Right ventricle myocardium inferior (tissue), 1 donor: ENCODE measurements at regions not wholly inside any gene's neighbourhood (a gene's known extent, or its start where the extent isn't known, plus 50 kb on each side); places are given as distances from the start of the nearest gene placed in this dataset.

Experiments used
- ATAC-seq: fragments of 200-7000 bp; cut with Tn5 transposase; one replicate; pipeline ENCODE4 v1.9.1; 2020; ENCODE audit warnings: mild to moderate bottlenecking, moderate library complexity
- DNase-seq: peaks from one replicate; pipeline ENCODE4 v3.0.0; 2021; ENCODE audit errors: missing footprints
- intact Hi-C: fragments of 100-400 bp; cut with DNase I; formaldehyde crosslinking; loops from one replicate; pipeline ENCODE4 v1.11.0; 2022
- donor health status: DM: no; HTN: yes; CAD: no; lungs with severe emphysema.

DNA sequence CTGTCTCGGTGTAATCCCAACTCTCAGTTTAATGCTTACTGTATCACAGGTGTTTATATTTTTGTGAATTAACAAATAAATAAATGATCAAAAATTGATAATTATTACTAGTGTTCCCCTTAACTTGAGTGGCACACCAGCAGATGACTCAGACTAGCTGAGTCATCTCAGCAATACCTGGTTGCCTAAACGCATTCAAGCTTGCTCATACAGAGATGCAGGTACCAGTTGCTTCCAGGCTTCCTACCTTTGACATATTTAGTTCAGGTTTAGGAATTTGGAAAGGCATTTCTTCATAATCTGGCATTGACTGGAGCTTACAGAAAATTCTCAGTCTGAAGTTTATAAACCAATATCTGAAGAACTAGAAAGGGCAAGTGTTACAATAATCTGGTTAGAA lies 78.9 kb upstream of the LMO4 start:
- intact Hi-C loops: no loop called here
- DNase-seq: no peak
- no peak for ATAC-seq

DNA sequence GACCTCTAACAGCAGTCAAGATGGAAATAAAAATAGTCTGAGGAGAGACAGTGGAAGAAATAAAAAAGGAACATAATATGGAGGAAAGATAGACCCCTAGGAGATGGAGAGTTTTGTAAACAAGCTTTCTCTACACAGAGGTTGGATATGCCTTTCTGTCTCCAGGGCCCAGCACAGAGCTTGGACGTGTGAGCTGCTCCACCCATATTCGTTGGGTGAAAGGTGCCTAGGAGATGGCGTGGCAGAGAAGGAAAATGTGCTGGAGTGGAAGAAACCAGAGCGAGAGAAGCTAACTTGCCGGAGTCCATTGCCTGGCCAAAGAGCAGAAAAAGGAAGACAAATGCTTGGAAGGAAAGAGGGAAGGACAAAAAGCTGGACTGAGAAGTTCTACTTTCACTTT lies 78.3 kb upstream of the LMO4 start:
- intact Hi-C loops: no loop called here
- DNase-seq (no peak), ATAC-seq (no peak)

DNA sequence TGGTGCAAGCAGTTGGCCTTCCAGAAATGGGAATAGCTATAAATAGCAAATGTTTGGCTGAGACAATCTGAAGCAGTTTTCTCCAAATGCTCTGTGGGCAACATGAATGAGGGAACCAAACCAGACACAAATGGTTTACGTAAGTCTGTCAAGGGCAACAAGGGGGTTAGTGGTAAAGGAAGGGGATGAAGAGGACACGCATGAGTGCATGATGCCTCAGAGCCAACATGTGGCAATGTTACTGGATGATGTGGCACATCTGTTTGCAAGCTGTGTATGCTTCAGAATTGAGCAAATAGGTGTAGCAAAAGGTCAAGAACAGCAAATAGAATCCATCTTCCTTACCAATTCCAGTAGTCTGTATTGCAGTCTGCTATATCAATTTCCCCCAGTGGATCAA lies 76.3 kb upstream of the LMO4 start:
- DNase-seq (no peak), ATAC-seq (no peak)
- intact Hi-C loops: no loop called here

DNA sequence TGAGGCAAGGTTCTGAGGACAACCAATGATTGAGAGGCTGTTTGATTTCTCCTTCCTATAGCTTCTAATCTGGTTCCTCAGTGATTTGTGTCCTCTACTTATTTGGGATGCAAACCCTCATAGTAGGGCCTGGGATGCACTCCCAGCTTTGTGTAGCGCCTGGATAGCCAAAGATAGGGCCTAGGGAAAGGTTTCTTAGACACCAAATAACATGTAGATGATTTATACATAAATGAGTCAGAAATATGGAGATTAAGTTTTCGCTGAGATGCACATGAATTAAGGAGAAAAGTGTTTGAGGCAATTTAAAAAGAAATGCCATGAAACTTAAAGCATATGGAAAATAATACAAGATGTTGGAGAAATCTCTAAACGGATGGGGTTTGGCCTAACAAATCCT lies 66.0 kb upstream of the LMO4 start:
- no peak for DNase-seq
- intact Hi-C loops: no loop called here
- no peak for ATAC-seq

DNA sequence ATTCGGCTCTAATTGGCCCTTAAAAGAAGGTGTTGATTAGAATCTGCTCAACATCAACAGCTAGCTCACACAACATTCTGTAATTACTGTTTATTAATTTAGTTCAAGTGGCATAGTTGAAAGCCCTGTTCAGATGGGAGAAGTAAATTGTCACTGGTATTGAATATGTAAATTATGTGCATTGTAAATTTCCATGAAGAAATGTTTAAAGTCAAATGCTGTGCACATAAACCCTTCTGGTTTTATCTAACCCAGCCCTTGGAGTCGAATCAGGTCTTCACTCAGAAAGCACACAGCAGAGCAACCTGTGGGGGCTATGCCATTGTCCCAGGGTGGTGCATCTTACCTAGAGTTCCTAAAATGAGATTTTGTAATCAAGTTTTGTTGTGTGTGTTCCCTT lies 65.4 kb upstream of the LMO4 start:
- ATAC-seq (no peak), DNase-seq (no peak)
- intact Hi-C loops: no loop called here

DNA sequence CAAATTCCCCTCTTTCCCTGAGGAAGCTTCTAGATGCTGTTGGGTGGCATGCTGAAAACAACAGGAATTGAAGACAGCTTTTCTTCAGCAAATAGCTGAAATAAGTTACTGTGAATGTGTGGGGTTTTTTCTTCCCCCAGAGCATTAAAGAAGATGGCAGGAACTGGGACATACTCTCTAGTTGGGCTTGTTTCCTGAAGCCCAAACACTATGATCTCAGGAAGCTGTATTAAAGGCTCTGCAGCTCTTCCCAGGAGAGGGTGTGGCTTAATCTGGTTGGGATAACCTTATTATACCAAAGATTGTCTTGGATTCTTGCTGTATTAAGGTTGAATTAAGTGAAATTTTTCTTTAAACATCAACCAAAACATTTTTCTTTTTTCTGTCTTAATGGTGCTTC lies 64.9 kb upstream of the LMO4 start:
- DNase-seq (no peak), ATAC-seq (no peak)
- intact Hi-C loops: no loop called here

DNA sequence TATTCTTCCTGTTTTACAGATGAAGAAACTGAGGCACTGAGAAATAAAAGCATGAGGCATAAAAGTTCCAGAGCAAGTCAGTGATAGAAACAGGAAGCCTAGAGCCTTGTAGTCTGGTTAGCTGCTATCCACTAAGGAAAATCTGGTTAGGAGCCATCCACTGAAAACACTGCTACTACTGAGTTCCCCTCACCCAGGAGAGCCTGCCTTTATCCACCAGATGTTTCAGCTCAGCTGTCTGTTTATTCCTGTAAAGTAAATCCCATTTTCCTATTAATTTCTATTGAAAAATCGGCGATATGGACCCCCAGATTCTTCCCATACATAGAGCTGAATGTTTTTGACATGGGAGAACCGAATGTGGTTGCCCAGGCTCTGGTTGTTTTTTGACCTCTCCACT lies 63.7 kb upstream of the LMO4 start:
- intact Hi-C loops: no loop called here
- ATAC-seq (no peak), DNase-seq (no peak)

DNA sequence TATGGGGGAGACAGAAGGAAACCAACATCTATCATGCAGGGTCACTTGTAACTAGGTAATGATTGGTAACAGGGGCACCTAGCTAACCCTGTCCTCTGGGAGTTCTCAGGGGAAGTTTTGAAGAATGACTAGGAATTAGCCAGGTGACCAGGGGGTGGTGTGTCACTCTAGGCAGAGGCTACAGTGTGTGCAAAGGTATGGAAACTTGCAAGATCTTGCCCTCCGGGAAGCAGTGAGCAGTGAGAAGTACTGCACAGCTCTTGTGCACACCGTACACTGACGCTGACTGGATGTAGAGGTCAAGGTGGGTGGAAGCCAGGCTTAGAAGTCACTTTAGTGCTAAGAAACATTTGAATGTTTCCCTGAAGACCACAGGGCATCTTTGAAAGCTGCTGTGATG lies 62.9 kb upstream of the LMO4 start:
- DNase-seq (no peak), ATAC-seq (no peak)
- intact Hi-C loops: no loop called here

DNA sequence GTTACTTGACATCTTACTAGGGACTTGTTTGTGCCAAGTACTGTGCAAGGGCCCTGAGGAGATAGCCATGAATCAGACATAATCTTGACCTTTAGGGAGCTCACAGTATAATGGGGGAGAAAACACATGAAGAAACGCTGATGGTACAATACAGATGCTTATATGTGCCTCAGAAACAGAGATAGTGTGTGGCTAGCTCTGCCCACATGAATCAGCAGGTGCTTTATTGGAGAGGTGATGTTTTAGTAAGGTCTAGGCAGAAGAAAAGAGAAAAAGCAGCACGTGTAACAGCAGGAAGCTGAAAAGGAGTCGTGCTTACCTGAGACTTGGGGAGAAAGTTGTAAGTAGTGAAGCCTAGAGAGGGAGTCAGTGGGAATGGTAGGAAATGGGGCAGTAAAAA lies 60.6 kb upstream of the LMO4 start:
- intact Hi-C loops: no loop called here
- no peak for DNase-seq
- ATAC-seq: no peak

DNA sequence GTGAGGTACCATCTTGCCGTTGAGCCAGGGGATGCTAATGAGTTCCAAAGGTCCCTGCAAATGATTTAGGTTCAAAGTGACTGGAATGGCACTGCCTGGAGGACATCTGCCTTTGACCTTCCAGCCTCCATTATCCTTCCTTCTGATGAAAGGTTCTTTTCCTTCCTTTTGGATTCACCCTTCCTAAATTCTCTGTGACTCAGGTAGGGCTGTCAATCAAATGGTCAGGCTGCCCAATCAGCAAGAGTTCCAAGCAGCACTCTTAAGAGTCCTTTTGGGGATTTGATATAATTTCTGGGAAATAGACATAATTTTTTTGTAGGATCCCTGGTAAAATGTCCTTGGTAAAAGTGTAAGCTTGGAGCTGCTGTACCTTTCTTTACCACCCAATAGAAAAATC lies 58.8 kb upstream of the LMO4 start:
- intact Hi-C loops: no loop called here
- DNase-seq (no peak), ATAC-seq (no peak)

DNA sequence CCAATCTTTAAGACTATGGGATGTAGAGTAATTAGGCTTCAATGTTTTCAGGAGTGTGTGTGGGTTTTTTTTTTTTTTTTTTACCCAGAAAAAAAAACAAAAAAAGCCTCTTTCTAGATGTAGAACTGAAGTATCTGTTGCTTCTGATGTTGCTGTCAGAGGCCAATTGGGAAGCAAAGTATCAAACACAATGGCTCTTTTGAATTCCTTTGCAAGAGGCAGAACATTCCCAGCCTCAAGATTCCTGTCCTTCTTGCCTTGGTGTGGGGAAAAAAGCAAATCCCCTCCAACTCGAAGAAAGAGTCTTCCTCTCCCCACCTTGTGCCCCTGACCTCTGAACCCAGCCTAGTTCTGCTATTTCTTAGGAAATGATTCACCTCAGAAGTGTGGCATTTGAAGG lies 55.4 kb upstream of the LMO4 start:
- ATAC-seq (no peak), DNase-seq (no peak)
- intact Hi-C loops: no loop called here

DNA sequence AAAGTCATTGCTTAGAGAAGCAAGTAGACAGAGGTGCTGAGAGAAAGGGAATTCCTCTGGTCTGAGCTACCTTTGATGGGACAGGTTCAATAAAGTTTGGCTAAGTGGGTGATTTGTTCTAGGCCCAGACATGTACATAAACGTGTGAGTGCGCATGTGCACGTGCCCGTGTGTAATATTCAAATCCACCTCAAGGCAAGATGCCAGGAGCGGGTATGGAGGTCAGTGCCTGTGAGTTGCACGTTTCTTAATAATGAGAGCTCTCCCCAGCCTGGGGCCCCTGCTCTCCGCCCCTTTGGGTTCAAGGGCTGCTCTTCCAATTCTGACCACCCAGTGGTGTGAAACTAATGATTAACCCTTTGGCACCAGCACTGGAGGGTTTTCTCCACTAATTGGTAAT lies 53.8 kb upstream of the LMO4 start:
- DNase-seq: no peak
- intact Hi-C loops: loop anchor here (5.0 kb wide), 1 partner anchor 128 kb away; no protein-coding TSS in a partner anchor
- no peak for ATAC-seq

DNA sequence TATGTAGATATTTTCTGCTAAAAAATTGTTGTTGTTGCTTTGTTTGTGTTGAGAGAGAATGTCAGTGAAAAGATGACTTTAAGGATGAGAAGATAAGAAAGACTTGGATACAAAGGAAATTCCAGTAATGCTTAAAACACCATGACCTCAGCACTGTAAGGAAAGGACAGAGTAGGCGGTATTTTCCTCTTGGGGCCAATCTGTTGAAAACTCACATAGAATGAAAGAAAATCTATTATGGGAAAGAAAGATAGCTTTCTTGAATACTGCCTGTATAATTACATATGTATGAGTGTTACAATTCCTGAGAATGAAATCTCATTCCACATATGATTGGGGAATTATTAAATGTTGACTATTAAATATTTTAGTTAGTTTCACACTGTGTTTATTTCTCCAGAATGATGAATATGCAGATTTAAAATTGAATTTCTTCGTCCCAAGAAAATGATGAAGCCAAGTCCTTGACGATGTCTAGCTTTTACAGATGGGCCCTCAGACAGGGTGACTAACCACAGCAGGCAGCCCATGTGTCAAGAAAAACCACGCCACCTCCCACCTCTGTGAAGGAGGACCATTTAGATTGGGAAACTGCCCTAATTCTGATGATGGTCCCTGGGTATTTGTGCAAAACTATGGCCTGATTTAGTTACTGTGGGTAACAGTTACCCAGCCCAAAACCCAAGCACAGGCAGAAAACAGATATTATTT lies 49.7 kb upstream of the LMO4 start:
- DNase-seq: no peak
- peak; percentile 89 for ATAC-seq
- intact Hi-C loops: loop anchor here (5.0 kb wide), 1 partner anchor 132 kb away; no protein-coding TSS in a partner anchor
